ENCODE measurements at regions not wholly inside any gene's neighbourhood (a gene's known extent, or its start where the extent isn't known, plus 50 kb on each side); places are given as distances from the start of the nearest gene placed in this dataset.

DNA sequence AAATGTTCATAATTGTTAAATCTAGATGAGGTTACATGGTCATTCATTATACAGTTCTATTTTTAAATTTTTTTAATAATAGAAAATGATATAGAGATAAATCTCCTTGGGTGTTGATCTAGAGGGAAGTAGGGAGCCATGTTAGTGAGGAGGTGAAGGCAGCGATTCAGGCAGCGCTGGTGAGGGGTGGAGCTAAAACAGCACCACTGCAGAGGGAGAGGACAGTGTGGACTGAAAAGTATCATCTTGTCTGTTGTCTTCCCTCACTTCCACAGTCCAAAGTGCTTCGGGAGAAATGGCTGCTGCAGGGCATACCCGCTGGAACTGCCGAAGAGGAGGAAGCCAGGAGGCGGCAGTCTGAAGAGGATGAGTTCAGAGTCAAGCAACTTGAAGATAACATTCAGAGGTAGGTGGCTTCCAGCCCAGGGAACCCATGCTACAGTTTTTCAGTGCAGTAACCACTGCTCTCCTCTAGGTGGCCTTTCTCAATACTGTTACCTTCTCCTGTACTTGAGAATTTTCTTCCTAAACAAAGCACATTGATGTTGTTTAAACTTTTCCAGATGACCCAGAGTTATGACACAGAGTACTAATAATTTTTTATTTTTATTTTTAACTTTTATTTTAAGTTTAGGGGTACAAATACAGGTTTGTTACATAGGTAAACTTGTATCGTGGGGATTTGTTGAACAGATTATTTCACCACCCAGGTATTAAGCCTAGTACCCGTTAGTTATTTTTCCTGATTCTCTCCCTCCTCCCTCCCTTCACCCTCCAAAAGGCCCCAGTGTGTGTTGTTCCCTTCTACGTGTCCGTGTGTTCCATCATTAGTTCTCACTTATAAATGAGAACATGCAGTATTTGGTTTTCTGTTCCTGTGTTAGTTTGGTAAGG, 100.5 kb downstream of the PALM2AKAP2 start:
- DNase-seq (ENCODE audit: low read depth in 4 of 4, low spot score in 2 of 4) = no peak

DNA sequence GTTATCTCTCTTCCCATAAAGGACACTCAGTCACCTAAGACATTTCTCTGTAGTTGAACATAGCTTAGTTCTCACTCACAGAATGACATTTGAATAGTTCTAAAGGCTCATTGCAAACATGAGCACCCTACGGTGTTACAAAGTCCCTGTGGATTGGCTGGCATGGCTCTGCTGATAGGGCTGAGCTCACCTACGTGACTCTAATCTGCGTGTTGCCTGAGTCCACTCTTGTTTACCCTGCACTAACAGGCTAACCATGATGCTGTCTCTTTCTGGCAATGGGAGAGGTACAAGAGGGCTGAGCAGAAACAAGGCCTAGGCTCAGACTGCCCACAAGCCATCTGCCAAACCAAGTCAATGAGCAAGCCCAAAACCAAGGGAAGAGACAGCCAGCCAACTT, 103.6 kb downstream of the PALM2AKAP2 start:
- no peak for DNase-seq (ENCODE audit: low read depth in 4 of 4, low spot score in 2 of 4)

DNA sequence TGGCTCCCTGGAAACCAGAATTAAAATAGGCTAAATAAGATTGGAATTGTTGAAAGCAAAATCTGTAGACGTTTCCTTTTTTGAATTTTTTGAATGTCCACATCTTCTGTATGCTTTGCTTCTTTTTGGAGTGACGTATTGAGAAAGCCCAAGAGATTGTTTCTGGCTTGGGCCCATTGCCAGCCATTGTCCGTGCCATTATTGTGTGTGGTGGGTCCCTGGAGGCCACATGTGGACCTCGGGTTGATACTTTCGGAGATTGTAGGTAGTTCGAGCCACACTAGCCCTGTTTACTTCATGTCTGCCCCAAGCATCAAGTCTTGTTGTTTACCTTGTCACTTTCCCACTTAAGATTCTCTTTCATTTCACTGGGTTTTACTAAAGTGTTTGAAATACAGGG, 106.0 kb downstream of the PALM2AKAP2 start:
- DNase-seq (ENCODE audit: low read depth in 4 of 4, low spot score in 2 of 4) = no peak

DNA sequence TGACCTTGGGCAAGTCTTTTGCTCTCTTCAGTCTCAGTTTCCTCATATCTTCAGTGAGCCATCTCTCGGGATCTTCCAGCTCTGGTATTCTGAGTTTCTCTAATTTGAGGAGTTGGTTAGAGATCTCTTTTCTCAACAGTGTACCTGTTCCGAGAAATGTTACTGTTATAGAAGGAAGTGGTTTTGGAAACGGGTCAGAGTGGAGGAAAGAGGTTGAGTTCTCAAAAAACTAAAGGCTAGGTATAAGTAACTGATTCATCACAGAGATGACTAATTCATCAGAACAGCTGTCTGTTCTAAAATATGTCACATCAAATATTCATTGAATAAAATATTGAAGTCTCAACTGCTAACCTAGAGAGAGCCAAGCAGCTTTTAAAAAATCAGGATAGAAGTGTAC, 106.6 kb downstream of the PALM2AKAP2 start:
- no peak for DNase-seq (ENCODE audit: low read depth in 4 of 4, low spot score in 2 of 4)

DNA sequence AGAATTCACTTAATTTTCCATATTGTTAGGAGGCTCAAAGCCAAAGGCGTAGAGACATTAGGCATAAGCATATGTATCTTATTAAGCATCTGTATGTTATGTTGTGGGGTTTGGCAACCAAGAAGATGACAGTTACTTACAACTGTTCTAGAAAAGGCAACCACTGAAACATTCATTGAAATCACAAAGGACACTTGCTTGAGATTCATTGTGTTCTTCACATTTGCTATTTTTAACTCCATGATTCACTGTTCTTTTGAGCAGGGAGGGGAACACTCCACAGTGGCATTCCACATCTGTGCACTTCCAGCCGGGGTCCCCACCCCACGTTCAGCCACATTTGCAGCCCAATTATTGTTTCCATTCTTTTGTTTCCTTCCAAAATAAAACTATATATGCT, 107.1 kb downstream of the PALM2AKAP2 start:
- no peak for DNase-seq (ENCODE audit: low read depth in 4 of 4, low spot score in 2 of 4)

DNA sequence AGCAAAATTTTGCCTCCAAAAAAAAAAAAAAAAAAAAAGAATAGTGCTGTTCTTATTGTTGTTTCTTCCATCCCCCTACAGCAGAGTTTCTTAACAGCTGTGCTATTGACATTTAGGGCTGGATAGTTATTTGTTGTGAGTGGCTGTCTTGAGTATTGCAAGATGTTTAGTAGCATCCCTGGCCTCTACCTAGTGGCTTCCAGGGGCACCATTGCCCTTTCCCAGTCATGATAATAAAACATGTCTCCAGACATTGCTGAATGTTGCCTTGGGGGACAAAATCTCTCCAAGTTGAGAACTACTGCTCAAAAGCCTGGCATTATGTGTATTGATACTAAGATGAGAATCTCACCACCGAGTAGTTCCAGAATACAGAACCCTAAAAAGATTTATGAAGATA, 108.7 kb downstream of the PALM2AKAP2 start:
- no peak for DNase-seq (ENCODE audit: low read depth in 4 of 4, low spot score in 2 of 4)

DNA sequence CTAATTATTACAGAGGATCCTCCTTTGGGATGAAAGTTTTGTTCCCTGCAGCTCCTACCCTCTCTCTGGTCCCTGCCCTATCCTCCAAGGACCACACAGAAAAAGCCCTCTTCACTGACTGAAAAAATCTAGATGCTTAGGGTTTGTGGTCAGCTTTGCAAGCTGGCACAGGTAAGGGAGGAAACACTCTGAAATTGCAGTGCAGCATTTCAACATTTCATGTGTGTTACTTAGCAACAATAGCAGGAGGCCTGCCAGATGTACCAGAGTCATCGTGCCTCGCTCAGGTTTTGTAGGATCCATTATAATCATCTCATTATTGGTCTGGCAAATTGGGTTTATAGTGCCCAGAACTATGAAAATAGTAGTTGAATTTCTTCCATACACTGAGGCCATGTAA, 109.5 kb downstream of the PALM2AKAP2 start:
- no peak for DNase-seq (ENCODE audit: low read depth in 4 of 4, low spot score in 2 of 4)

DNA sequence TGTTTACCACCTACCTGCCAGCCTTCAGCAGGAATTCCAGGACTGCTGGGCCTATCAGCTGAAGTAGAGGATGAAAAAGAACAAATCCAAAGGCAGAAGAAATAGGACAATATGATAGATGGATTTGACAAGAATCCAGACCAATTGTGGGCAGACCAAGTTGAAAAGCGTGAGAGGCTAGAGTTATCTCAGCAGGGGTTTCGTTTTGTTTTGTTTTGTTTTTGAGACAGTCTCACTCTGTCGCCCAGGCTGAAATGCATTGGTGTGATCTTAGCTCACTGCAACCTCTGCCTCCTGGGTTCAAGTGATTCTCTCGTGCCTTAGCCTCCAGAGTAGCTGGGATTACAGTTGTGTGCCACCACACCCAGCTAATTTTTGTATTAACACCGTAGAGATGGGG, 113.2 kb downstream of the PALM2AKAP2 start:
- no peak for DNase-seq (ENCODE audit: low read depth in 4 of 4, low spot score in 2 of 4)

DNA sequence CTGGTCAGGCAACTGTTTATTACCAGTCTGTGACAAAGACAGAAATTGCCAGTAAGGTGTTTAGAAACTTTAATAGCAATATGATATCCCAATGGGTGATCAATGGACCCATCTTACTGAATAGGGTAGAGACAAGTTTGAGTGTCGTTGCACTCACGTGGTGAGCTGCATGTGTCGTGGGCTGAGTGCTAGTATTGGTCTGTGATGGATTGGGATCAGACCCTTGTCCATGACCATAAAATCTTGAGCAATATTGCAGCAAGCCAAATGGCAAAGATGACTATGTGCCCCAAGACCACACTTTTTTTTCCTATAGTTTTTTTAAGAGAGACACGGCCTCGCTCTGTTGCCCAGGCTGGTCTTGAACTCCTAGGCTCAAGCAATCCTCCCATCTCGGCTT, 114.5 kb downstream of the PALM2AKAP2 start:
- DNase-seq (ENCODE audit: low read depth in 4 of 4, low spot score in 2 of 4) = no peak

DNA sequence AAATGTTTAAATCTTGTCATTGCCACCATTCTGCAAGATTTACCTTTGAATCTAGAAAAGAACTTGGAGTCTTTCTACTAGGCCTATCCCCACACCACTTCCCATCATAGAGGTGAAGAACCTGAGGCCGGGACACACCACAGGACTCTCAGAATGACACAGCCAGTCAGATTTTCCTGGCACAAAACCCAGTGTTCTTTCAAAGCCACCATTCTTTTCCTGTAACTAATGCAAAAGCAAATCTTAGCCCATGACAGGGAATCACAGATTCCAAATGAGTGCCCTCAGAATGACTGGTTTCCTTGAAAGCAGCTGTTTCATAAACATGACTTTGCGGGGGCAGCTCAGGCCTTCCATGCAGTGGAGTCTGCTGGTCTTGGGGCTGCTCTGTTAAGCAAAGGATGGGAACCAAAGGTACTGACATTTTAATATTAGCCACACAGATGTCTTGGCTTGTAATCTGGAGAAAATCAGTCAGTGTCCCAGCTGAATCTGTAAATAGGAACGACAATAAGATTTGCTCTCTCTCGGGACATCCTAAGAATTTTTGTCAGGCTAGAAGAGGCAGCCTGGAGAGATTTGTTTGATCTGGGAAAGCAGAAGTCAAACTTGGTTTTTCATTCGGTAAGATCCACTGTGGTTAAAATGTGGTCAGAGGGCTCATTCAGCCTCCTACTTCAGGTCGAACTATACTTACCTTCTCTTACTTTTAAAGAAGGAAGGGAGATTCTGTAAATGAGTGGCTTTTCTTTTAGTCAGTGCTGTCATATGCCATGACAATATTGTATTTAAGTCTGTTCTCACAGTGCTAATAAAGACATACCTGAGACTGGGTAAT, 115.1 kb downstream of the PALM2AKAP2 start:
- DNase-seq (ENCODE audit: low read depth in 4 of 4, low spot score in 2 of 4) = no peak

DNA sequence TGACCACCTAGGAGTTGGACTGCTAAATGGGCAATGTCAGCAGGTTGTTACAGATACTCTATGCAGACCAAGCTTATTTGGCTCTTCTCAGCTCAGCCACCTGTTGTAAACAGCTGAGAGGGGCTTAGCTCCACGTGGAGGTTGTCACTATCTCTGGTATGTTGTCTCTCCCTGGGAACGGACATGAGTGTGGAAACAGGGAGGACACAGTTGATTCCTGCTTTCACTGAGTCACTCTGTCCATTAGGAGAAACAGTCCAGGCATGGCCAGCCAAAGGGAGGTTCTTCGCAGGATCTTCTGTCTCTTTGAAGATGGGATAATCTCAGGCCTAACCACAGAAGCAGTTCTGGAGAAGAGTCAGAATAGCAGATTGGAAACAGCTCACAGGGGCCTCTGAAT, 121.2 kb downstream of the PALM2AKAP2 start:
- DNase-seq (ENCODE audit: low read depth in 4 of 4, low spot score in 2 of 4) = no peak

DNA sequence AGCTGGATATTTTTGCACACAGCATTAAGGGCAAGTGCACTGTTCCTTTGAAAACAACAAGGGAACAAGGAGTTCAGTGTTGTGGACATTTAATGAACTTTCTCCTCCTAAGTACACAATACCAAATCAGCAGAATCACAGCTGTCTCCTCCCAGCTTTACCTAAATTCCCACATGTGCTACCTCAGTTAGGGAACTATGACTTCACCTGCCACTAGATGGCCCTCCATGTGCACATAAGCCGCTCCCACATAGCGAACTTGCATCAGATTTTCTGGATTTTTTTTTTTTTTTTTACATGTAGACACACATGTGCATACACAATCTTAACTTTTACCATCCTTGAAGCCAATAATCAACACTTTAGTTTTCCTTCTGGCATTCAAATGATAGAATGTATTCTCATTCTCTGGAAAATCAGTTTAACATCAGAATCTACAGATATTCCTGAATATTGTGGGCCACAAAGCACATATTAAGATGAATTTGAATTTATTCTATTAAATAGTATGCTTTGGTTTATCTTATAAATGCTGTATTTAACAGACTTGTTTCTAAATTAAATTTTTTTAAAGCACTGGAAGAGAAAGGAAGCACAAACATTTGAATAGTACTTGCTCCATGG, 123.6 kb downstream of the PALM2AKAP2 start:
- DNase-seq (ENCODE audit: low read depth in 4 of 4, low spot score in 2 of 4) = no peak

DNA sequence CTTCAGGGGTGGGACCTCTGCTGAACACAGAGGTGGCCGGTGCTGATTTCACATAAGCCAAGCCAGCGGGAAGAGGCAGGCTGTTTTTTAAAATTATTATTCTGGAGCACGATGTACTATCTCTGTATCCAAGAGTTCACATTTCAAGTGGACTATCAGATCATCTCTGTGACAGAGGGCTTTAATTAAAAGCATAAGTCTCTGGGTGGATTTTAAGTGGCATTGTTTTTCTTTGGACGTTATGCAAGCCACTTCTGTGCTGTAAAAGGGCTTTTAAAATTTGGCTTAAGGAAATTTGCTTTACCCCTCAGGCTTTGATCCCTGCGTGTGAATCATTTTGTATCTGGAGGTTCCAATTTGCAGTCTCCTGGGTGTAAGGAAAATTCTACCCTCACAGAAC, 124.7 kb downstream of the PALM2AKAP2 start:
- DNase-seq (ENCODE audit: low read depth in 4 of 4, low spot score in 2 of 4) = no peak

DNA sequence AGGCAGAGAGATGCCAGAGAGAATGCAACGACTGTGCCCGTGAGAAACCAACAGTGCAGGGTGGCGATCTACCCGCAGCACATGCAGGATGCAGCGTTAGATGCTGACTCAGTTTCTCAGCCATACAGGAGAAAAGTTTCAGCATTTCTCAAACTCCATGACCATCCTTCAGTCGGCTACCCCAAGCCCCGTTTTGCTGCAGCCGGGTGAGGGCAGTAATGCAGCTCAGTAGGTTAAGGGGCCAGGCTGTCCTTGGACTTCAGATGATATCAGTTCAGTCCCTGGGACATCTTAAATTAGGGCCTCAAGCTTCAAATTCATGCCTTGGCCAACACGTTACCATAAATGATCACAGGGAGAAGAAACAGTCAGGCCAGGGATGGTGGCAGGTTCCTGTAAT, 125.5 kb downstream of the PALM2AKAP2 start:
- no peak for DNase-seq (ENCODE audit: low read depth in 4 of 4, low spot score in 2 of 4)

DNA sequence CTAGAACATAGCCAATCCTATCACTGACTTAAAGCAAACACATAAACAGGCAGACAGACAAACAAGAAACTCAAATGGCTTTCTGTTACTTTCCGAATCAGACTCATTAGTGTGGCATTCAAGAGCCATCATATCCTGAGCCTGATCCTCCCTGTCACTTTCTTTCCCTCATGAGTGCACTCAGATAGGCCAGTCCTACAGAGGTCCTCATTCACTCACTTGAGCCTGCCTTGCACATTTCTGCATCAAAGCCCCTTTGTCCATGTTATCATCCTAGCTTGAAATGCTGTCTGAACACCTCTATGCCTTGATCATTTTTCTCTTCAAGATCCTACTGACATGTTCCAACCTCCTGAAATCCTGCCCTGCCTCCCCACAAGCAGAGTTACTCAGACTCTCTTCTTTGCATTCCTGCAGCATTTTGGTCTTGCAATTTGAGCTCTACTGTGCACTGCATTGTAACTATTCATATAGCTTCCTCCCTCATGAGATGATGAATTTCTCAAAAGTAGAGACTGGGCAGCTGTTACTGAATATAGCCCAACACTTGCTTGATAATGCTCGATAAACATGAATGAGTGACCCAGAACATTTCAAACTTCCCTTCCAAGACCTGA, 126.9 kb downstream of the PALM2AKAP2 start:
- DNase-seq (ENCODE audit: low read depth in 4 of 4, low spot score in 2 of 4) = no peak

DNA sequence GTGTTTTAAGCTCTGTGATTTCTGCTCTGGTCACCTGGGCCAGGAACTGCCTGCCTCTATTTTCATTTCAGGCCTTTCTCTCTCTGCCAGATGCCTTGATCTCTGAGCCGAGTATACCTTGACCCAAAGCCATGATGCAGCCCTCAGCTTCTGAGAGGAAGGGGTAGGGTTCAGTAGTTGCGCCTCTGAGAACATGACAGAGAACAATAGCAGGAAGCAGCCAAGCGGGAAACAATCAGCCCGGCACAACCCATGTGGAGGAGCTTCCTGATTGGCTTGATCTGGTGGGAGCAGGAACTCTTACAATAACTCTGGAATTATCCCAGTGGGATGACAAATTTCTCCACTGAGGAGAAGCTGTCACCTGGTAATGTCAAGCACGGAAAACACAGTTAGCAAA, 127.4 kb downstream of the PALM2AKAP2 start:
- DNase-seq (ENCODE audit: low read depth in 4 of 4, low spot score in 2 of 4) = no peak

DNA sequence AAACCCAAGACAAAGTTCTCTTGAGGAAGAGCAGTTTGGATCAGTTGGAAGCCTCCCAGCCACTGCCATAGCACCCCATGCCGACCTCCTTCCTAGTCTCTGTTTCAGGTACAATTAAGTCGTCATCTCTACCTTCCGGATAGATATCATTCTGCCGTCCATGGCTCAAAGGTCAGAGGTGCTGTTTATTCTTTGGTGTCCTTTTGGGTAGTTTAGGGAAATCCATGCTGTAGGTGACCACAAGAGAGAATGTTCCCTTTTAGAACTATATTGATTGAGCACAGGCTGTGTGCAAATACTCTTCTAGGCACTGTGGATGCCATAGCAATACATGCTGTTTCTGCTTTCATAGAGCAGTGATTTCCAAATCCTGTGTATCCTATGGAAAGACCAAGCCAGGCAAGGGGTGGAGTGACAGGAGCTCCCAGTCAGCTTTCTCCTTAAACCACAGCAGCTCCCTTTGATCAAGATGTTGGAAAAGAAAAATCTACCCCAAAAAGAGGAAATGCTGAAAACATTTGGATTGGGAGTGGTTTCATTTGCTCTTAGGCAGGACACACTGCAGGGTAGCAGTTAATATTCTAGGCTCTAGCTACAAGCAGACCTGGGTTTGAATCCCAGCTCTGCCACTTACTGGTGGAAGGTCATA, 127.9 kb downstream of the PALM2AKAP2 start:
- DNase-seq (ENCODE audit: low read depth in 4 of 4, low spot score in 2 of 4) = no peak

DNA sequence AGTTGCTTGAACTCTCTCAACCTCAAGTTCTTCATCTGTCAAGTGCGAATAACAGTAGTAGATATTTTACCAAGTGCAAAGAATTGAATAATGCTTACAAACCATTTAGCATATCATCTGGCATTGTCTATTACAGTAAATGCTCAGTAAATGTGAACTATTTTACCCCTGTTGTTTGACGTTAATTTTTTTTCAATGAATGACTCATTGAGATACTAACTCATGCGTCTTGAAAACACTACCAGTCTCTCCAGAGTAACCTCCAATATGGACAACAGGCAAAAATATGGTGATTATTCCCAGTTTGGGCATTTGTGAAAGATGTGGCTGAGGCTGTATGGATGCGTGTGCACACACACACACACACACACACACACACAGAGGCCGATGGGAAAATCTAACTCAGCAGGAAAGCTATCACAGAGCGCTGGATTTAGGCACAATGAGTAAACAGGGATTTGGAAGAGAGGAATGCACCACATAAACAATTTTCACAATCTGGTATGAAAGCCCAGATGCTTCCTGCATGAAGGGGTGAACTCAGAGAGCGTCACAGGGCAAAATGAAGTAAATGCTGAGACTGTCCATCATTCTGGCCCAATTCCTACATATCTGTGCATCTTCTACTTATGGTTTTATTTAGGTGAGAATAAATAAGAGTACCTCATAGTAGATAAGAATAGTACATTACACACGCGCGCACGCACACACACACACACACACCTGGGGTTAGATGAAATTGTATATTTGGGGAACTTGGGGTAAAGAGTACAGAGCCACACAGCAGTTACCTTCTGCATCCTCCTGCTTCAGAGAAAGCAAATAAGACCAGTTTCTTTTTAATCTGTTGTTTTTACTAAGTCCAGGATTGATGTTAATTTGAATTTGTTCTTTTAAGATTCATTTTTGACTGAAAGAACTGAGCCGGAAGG, 128.7 kb downstream of the PALM2AKAP2 start:
- DNase-seq (ENCODE audit: low read depth in 4 of 4, low spot score in 2 of 4) = no peak
